ENCODE measurements at regions not wholly inside any gene's neighbourhood (a gene's known extent, or its start where the extent isn't known, plus 50 kb on each side); places are given as distances from the start of the nearest gene placed in this dataset.

DNA sequence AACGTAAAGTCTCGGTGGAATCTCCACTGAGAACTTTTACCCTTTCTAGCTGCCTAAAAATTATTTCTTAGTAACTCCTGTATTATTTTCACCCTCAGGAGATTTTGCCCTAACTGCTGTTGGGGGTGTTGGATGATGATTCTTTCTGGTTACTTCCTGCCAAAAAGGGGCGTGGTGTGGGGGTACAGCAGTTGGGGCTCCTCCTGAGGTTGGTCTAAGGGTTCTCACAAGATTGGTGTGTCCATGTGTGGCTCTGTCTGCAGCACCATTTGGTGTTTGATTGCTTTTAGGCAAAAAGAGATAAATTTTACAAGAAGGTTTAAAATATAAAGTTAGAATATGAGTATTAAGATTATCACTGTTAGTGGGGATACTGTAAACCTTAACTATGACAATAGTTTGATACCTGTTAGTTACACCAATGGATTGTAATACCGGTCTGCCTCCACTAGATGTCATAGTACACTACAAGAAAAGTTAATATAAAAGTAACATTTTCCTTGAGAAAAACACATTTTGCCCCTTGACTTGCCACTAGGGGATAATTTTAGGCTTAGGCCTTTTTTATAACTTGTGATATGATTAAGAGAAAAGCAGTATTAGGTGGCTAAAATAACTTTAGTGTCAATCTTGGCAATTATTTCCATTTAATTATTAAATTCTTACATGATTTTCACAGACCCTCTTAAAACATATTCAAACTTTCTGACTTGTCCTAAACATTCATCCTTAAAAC is 928.7 kb downstream of the IPMK start:
- H3K9me3 ChIP-seq, result no peaks in the 10 kb centered on the region
- ATAC-seq (peak; percentile 60 to 69 (median 64)), DNase-seq (no peak)
- TF ChIP-seq POLR2A (IDR thresholded peaks at IDR 0.05), result no peak
- TF ChIP-seq, protein P1, sequence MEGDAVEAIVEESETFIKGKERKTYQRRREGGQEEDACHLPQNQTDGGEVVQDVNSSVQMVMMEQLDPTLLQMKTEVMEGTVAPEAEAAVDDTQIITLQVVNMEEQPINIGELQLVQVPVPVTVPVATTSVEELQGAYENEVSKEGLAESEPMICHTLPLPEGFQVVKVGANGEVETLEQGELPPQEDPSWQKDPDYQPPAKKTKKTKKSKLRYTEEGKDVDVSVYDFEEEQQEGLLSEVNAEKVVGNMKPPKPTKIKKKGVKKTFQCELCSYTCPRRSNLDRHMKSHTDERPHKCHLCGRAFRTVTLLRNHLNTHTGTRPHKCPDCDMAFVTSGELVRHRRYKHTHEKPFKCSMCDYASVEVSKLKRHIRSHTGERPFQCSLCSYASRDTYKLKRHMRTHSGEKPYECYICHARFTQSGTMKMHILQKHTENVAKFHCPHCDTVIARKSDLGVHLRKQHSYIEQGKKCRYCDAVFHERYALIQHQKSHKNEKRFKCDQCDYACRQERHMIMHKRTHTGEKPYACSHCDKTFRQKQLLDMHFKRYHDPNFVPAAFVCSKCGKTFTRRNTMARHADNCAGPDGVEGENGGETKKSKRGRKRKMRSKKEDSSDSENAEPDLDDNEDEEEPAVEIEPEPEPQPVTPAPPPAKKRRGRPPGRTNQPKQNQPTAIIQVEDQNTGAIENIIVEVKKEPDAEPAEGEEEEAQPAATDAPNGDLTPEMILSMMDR (IDR thresholded peaks at IDR 0.05), result peak; percentile 56 to 78 (median 70)
- no peak overlapping the region for H3K27ac ChIP-seq
- intact Hi-C loops (cut with DNase I), result no loop called here
- no peaks in the 10 kb centered on the region for H3K36me3 ChIP-seq
- WGBS (ENCODE audit: insufficient coverage, low coverage, low lambda C conversion rate, missing lambda C conversion rate), result 12% methylated on average over 4 of the region's 4 CpGs
- H3K27me3 ChIP-seq, result no peaks in the 10 kb centered on the region
- H3K4me3 ChIP-seq, result no peak overlapping the region
- no peaks in the 10 kb centered on the region for H3K4me1 ChIP-seq

DNA sequence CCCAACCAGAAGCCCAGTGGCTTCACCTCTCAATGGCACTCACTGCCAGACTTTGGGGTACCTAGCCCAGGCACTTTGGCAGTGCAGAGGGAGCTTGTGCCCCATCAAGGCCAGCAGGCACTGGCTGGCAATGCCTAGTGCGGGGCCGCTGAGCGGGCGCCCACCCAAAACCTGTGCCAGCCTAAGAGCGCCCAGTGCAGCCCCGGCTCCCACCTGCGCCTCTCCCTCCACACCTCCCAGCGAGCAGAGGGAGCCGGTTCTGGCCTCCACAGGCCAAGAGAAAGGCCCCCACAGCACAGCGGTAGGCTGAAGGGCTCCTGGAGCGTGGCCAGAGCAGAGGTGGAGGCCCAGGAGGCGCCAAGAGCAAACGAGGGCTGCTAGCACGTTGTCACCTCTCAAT is 930.8 kb downstream of the IPMK start:
- intact Hi-C loops (cut with DNase I), result no loop called here
- 68% methylated on average over 7 of the region's 14 CpGs for WGBS (ENCODE audit: insufficient coverage, low coverage, low lambda C conversion rate, missing lambda C conversion rate)

DNA sequence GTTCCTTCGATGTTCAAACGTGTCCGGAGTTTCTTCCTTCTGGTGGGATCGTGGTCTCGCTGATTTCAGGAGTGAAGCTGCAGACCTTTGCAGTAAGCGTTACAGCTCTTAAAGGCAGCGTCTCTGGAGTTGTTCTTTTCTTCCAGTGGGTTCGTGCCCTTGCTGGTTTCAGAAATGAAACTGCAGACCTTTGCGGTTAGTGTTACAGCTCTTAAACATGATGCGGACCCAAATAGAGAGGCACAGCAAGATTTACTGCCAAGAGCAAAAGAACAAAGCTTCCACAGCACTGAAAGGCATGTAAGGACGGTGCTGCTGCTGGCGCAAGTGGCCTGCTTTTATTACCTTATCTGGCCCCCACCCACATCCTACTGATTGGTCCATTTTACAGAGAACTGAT is 931.4 kb downstream of the IPMK start:
- Histone ChIP-seq H3K4me3 (no peak overlapping the region), H3K27ac (no peak overlapping the region), H3K36me3 (no peaks in the 10 kb centered on the region), H3K4me1 (no peaks in the 10 kb centered on the region), H3K27me3 (no peaks in the 10 kb centered on the region), H3K9me3 (no peaks in the 10 kb centered on the region)
- ATAC-seq, result no peak
- no peak for DNase-seq
- no peak for TF ChIP-seq POLR2A (IDR thresholded peaks at IDR 0.05)
- TF ChIP-seq, protein P1 (IDR thresholded peaks at IDR 0.05), result no peak
- intact Hi-C loops (cut with DNase I), result no loop called here
- 72% methylated on average over 9 of the region's 12 CpGs for WGBS (ENCODE audit: insufficient coverage, low coverage, low lambda C conversion rate, missing lambda C conversion rate)

More for the DNA sequence above, 930.8 kb downstream of the IPMK start:
- H3K27me3 ChIP-seq, result no peaks in the 10 kb centered on the region
- H3K36me3 ChIP-seq, result no peaks in the 10 kb centered on the region
- no peaks in the 10 kb centered on the region for H3K4me1 ChIP-seq
- no peak overlapping the region for H3K27ac ChIP-seq
- peak in 1 of 4 donors; percentile 22 for ATAC-seq
- H3K9me3 ChIP-seq, result no peaks in the 10 kb centered on the region
- no peak for TF ChIP-seq POLR2A (IDR thresholded peaks at IDR 0.05)
- TF ChIP-seq, protein P1 (IDR thresholded peaks at IDR 0.05), result no peak
- DNase-seq, result peak in 1 of 3 donors; percentile 40
- no peak overlapping the region for H3K4me3 ChIP-seq

DNA sequence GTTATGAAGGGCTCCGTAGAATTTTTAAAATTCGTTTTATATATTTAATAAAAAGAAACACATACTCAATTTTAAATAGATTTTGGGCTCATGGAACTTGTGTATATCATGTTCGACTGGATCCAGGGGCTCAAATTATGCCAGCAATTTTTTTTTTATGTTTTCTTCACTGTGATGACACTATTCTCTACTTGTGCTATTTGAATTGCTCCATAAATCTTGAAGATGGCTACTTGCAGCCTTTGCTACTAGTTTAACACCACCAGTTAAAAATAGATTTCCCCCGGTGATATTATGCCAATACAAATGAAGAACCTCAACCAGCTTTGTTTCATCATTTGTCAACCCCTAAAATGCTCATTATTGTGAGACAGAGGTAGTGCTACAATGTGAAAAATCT is 933.2 kb downstream of the IPMK start:
- no peak for ATAC-seq
- TF ChIP-seq POLR2A (IDR thresholded peaks at IDR 0.05), result no peak
- TF ChIP-seq, protein P1 (IDR thresholded peaks at IDR 0.05), result no peak

More for the DNA sequence above, 933.2 kb downstream of the IPMK start:
- no peaks in the 10 kb centered on the region for H3K36me3 ChIP-seq
- DNase-seq, result no peak
- intact Hi-C loops (cut with DNase I), result no loop called here
- WGBS (ENCODE audit: insufficient coverage, low coverage, low lambda C conversion rate, missing lambda C conversion rate), result 37% methylated on average over 4 of the region's 4 CpGs
- no peak overlapping the region for H3K27ac ChIP-seq
- no peaks in the 10 kb centered on the region for H3K4me1 ChIP-seq
- H3K4me3 ChIP-seq, result no peak overlapping the region
- no peaks in the 10 kb centered on the region for H3K27me3 ChIP-seq
- H3K9me3 ChIP-seq, result no peaks in the 10 kb centered on the region
